Upper lobe of left lung (tissue), 6 donors: ENCODE measurements at regions not wholly inside any gene's neighbourhood (a gene's known extent, or its start where the extent isn't known, plus 50 kb on each side); places are given as distances from the start of the nearest gene placed in this dataset.

Source experiments
- ATAC-seq, 2 donors: fragments of 200-7000 bp; cut with Tn5 transposase; one replicate each; pipeline ENCODE4 v1.9.1; 2022; ENCODE audit warnings: mild to moderate bottlenecking in 2 of 2, moderate library complexity in 2 of 2; ENCODE audit not compliant: low FRiP score in 2 of 2
- DNase-seq, 2 donors: peaks; one replicate each; pipeline ENCODE4 v3.0.0-alpha.2; 2019 to 2020
- H3K27ac ChIP-seq, 4 donors: fragments of 200-600 bp; sonication (generic); one replicate each; pipeline ENCODE4 v1.5.1; 2016 to 2019
- H3K27me3 ChIP-seq, 4 donors: fragments of 200-600 bp; sonication (generic); one replicate each; pipeline ENCODE4 v1.5.1; 2017 to 2019
- H3K36me3 ChIP-seq, 4 donors: fragments of 200-600 bp; sonication (generic); one replicate each; pipeline ENCODE4 v1.5.1; 2016 to 2019
- H3K4me1 ChIP-seq, 4 donors: fragments of 200-600 bp; sonication (generic); one replicate each; pipeline ENCODE4 v1.5.1; 2018 to 2019
- H3K4me3 ChIP-seq, 4 donors: fragments of 200-600 bp; sonication (generic); one replicate each; pipeline ENCODE4 v1.5.1; 2017 to 2019; ENCODE audit warnings: mild to moderate bottlenecking in 2 of 4, moderate library complexity in 1 of 4
- H3K9me3 ChIP-seq, 4 donors: fragments of 200-600 bp; sonication (generic); one replicate each; pipeline ENCODE4 v1.5.1; 2018 to 2019
- CTCF ChIP-seq, 6 experiments: fragments of 450-650 bp in 4 of 6; fragments of 200-600 bp in 2 of 6; sonication (generic) in 2 of 6; IDR thresholded peaks; one replicate each; pipeline ENCODE4 v1.5.1; 2016 to 2019; ENCODE audit warnings: antibody characterized with exemption in 6 of 6
- EP300 ChIP-seq, 4 donors: sonication (generic); formaldehyde crosslinking; IDR thresholded peaks; one replicate each; pipeline ENCODE4 v1.5.1; 2017; ENCODE audit warnings: antibody characterized with exemption in 4 of 4, control low read depth in 2 of 4
- POLR2A ChIP-seq, 4 donors: fragments of 450-650 bp; IDR thresholded peaks; one replicate each; pipeline ENCODE4 v1.5.1; 2016 to 2017; ENCODE audit warnings: antibody characterized with exemption in 4 of 4, mild to moderate bottlenecking in 2 of 4
- POLR2AphosphoS5 ChIP-seq, 2 donors: sonication (generic); formaldehyde crosslinking; IDR thresholded peaks; one replicate each; pipeline ENCODE4 v1.5.1; 2017; ENCODE audit warnings: antibody characterized with exemption in 2 of 2
- WGBS, 2 donors: methylation state at CpG; one replicate each; pipeline ENCODE4 v1.1.5; 2017 to 2018; 5-methylcytosine and 5-hydroxymethylcytosine counted together
- donor health status: DM: no; HTN: no; CAD: no; lungs with moderate emphysema.
- donor health status: DM: no; HTN: yes; CAD: no; lungs with severe emphysema.

- Histone ChIP-seq H3K4me3 (no peak overlapping the region), H3K4me1 (no peaks in the 10 kb centered on the region), H3K27ac (no peak overlapping the region), H3K27me3 (no peaks in the 10 kb centered on the region), H3K9me3 (no peaks in the 10 kb centered on the region), H3K36me3 (no peaks in the 10 kb centered on the region)
- WGBS, 2 donors, result 71 to 72% methylated on average over 5 of the region's 5 CpGs
- ATAC-seq, result no peak
- no peak for DNase-seq
- TF ChIP-seq EP300 (IDR thresholded peaks at IDR 0.05), result no peak
- TF ChIP-seq POLR2A (IDR thresholded peaks at IDR 0.05), result no peak
- TF ChIP-seq CTCF (IDR thresholded peaks at IDR 0.05), result no peak
- TF ChIP-seq POLR2AphosphoS5 (IDR thresholded peaks at IDR 0.05), result no peak
These were observed 101.1 kb downstream of the TMEM17 start for GRCh38 chr2:62404913-62405312.

GRCh38 chr2:62402156-62402555, 103.8 kb downstream of the TMEM17 start:
- Histone ChIP-seq H3K4me3 (no peak overlapping the region), H3K4me1 (no peaks in the 10 kb centered on the region), H3K27ac (no peak overlapping the region), H3K27me3 (no peaks in the 10 kb centered on the region), H3K9me3 (no peaks in the 10 kb centered on the region), H3K36me3 (no peaks in the 10 kb centered on the region)
- TF ChIP-seq CTCF (IDR thresholded peaks at IDR 0.05), result no peak
- TF ChIP-seq POLR2A (IDR thresholded peaks at IDR 0.05), result no peak
- ATAC-seq (no peak), DNase-seq (no peak)
- WGBS, 2 donors, result 95 to 97% methylated on average over 3 of the region's 3 CpGs

- 55 to 73% methylated on average over 3 of the region's 3 CpGs for WGBS, 2 donors
- Histone ChIP-seq H3K9me3 (no peaks in the 10 kb centered on the region), H3K27me3 (no peaks in the 10 kb centered on the region), H3K4me3 (no peak overlapping the region), H3K27ac (no peak overlapping the region), H3K4me1 (no peaks in the 10 kb centered on the region), H3K36me3 (no peaks in the 10 kb centered on the region)
- DNase-seq (no peak), ATAC-seq (no peak)
- no peak for TF ChIP-seq POLR2AphosphoS5 (IDR thresholded peaks at IDR 0.05)
- no peak for TF ChIP-seq EP300 (IDR thresholded peaks at IDR 0.05)
- TF ChIP-seq CTCF (IDR thresholded peaks at IDR 0.05), result no peak
- no peak for TF ChIP-seq POLR2A (IDR thresholded peaks at IDR 0.05)
These were observed 107.6 kb downstream of the TMEM17 start for GRCh38 chr2:62398356-62398755.

GRCh38 chr2:62396880-62397279, 109.1 kb downstream of the TMEM17 start:
- WGBS, 2 donors, result 74 to 79% methylated on average over 2 of the region's 2 CpGs
- H3K4me1 ChIP-seq, result no peaks in the 10 kb centered on the region

More at GRCh38 chr2:62396880-62397279, 109.1 kb downstream of the TMEM17 start:
- ATAC-seq (no peak), DNase-seq (no peak)
- no peak for TF ChIP-seq POLR2A (IDR thresholded peaks at IDR 0.05)
- TF ChIP-seq EP300 (IDR thresholded peaks at IDR 0.05), result no peak
- no peak for TF ChIP-seq CTCF (IDR thresholded peaks at IDR 0.05)
- TF ChIP-seq POLR2AphosphoS5 (IDR thresholded peaks at IDR 0.05), result no peak
- Histone ChIP-seq H3K4me3 (no peak overlapping the region), H3K9me3 (no peaks in the 10 kb centered on the region), H3K27ac (no peak overlapping the region), H3K27me3 (no peaks in the 10 kb centered on the region), H3K36me3 (no peaks in the 10 kb centered on the region)
